Aorta (tissue), 5 donors: ENCODE measurements at regions not wholly inside any gene's neighbourhood (a gene's known extent, or its start where the extent isn't known, plus 50 kb on each side); places are given as distances from the start of the nearest gene placed in this dataset.

Experiments
- ATAC-seq: fragments of 200-7000 bp; cut with Tn5 transposase; one replicate; pipeline ENCODE4 v1.9.1; 2022; ENCODE audit warnings: moderate library complexity; ENCODE audit not compliant: low FRiP score
- DNase-seq, 2 donors: peaks; one replicate each; pipeline ENCODE4 v3.0.0-alpha.2; 2020
- H3K27ac ChIP-seq, 2 donors: one replicate each; pipeline ENCODE4 v1.5.1; 2013; ENCODE audit warnings: low read length in 2 of 2, mild to moderate bottlenecking in 2 of 2, moderate library complexity in 2 of 2, control low read depth in 1 of 2, inconsistent platforms in 1 of 2, low read depth in 1 of 2
- H3K27me3 ChIP-seq, 2 donors: one replicate each; pipeline ENCODE4 v1.6.1; 2013; ENCODE audit warnings: control low read depth in 1 of 2, low read length in 1 of 2, mild to moderate bottlenecking in 1 of 2, moderate library complexity in 1 of 2; ENCODE audit not compliant: insufficient read depth in 2 of 2, control insufficient read depth in 1 of 2
- H3K36me3 ChIP-seq, 2 donors: one replicate each; pipeline ENCODE4 v1.6.1; 2013; ENCODE audit warnings: control low read depth in 1 of 2, low read length in 1 of 2, mild to moderate bottlenecking in 1 of 2; ENCODE audit not compliant: insufficient read depth in 2 of 2, control insufficient read depth in 1 of 2
- H3K4me1 ChIP-seq, 2 donors: one replicate each; pipeline ENCODE4 v1.6.1; 2013; ENCODE audit warnings: low read length in 2 of 2, control low read depth in 1 of 2, mild to moderate bottlenecking in 1 of 2, moderate library complexity in 1 of 2; ENCODE audit not compliant: insufficient read depth in 2 of 2, control insufficient read depth in 1 of 2
- H3K4me3 ChIP-seq, 2 donors: one replicate each; pipeline ENCODE4 v1.5.1; 2013; ENCODE audit warnings: low read length in 2 of 2, control low read depth in 1 of 2, mild to moderate bottlenecking in 1 of 2
- H3K9me3 ChIP-seq: one replicate; pipeline ENCODE4 v1.6.1; 2013; ENCODE audit warnings: mild to moderate bottlenecking, low read length; ENCODE audit not compliant: control insufficient read depth
- WGBS, 2 donors: extraction: QIAGEN DNeasy Blood & Tissue Kit; methylation state at CpG; one replicate each; pipeline ENCODE4 v1.1.7; 2013; 5-methylcytosine and 5-hydroxymethylcytosine counted together
- intact Hi-C, 2 donors: fragments of 100-400 bp; cut with DNase I; formaldehyde crosslinking; loops; one replicate each; pipeline versions ENCODE4 v1.14.2 to v1.15.0; 2022
- donor health status: healthy with polysubstance abuse.
- donor health status: Bipolar disorder and iron deficiency.
- donor health status: DM: no; HTN: no; CAD: no.
- donor health status: DM: no; HTN: no; CAD: no.
- donor health status: DM: yes; HTN: yes; CAD: no.

GRCh38 chr4:16387448-16387847 is 161.2 kb upstream of the TAPT1 start:
- H3K4me3 ChIP-seq, result no peak overlapping the region
- H3K27ac ChIP-seq, result no peak overlapping the region
- no peaks in the 10 kb centered on the region for H3K4me1 ChIP-seq
- intact Hi-C loops, result no loop called here
- H3K27me3 ChIP-seq, result no peaks in the 10 kb centered on the region
- ATAC-seq, result no peak
- WGBS, 2 donors, result 62 to 75% methylated on average over 1 of the region's 1 CpG
- DNase-seq, result no peak
- H3K9me3 ChIP-seq, result no peaks in the 10 kb centered on the region
- no peaks in the 10 kb centered on the region for H3K36me3 ChIP-seq

GRCh38 chr4:16386711-16387320 is 160.5 kb upstream of the TAPT1 start:
- ATAC-seq, result no peak
- Histone ChIP-seq H3K9me3 (no peaks in the 10 kb centered on the region), H3K27ac (no peak overlapping the region), H3K36me3 (no peaks in the 10 kb centered on the region), H3K4me3 (no peak overlapping the region), H3K4me1 (no peaks in the 10 kb centered on the region), H3K27me3 (no peaks in the 10 kb centered on the region)
- DNase-seq, result no peak
- intact Hi-C loops, result no loop called here

DNA sequence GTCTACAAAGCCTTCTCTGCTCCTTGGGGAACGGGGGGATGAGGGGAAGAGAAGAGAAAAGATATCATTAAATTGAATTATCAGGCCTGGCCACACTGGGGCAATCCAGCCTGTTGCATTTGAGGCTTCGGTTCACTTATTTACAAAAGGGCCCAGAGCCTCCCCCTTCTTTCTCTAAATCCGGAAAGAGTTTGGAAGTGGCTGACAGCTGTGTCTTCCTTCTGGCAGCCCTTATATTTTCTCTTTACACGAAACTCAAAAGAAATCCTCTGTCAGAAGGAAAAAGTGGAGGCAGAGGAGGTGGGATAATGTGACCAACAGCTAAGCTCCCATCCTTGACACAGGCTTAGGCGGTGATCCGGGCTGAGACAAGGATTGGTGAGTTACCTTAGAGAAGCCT is 158.3 kb upstream of the TAPT1 start:
- 45 to 57% methylated on average over 6 of the region's 6 CpGs for WGBS, 2 donors
- Histone ChIP-seq H3K27ac (no peak overlapping the region), H3K36me3 (no peaks in the 10 kb centered on the region), H3K4me3 (no peak overlapping the region), H3K27me3 (no peaks in the 10 kb centered on the region), H3K9me3 (no peaks in the 10 kb centered on the region), H3K4me1 (no peaks in the 10 kb centered on the region)
- intact Hi-C loops, result no loop called here
- DNase-seq (no peak), ATAC-seq (no peak)

DNA sequence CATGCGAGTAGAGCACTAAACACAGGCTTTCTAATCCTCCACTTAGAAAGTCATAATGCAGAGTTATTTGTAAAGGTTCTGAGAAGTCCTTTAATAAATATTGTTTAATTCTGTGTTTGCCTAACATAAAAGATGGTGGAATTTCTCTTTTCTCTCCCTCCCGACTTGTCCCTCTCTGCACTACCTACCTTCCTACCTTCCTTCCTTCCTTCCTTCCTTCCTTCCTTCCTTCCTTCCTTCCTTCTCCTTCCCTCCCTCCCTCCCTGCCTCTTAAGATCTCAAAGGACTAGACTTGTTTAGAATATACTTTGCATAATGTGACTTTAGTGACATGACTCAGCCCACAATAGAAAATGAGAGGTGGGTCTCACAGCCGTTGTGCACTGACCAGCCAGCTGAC is 156.3 kb upstream of the TAPT1 start:
- WGBS, 2 donors, result 65 to 67% methylated on average over 3 of the region's 3 CpGs
- DNase-seq (no peak), ATAC-seq (no peak)
- Histone ChIP-seq H3K27ac (no peak overlapping the region), H3K9me3 (no peaks in the 10 kb centered on the region), H3K4me3 (no peak overlapping the region), H3K4me1 (no peaks in the 10 kb centered on the region), H3K36me3 (no peaks in the 10 kb centered on the region), H3K27me3 (no peaks in the 10 kb centered on the region)
- intact Hi-C loops, result no loop called here

GRCh38 chr4:16377887-16378286 is 151.6 kb upstream of the TAPT1 start:
- intact Hi-C loops, result no loop called here
- no peak for ATAC-seq
- WGBS, 2 donors, result 75 to 76% methylated on average over 5 of the region's 5 CpGs
- no peak for DNase-seq
- Histone ChIP-seq H3K36me3 (no peaks in the 10 kb centered on the region), H3K4me3 (no peak overlapping the region), H3K27ac (no peak overlapping the region), H3K4me1 (no peaks in the 10 kb centered on the region), H3K27me3 (no peaks in the 10 kb centered on the region), H3K9me3 (no peaks in the 10 kb centered on the region)

DNA sequence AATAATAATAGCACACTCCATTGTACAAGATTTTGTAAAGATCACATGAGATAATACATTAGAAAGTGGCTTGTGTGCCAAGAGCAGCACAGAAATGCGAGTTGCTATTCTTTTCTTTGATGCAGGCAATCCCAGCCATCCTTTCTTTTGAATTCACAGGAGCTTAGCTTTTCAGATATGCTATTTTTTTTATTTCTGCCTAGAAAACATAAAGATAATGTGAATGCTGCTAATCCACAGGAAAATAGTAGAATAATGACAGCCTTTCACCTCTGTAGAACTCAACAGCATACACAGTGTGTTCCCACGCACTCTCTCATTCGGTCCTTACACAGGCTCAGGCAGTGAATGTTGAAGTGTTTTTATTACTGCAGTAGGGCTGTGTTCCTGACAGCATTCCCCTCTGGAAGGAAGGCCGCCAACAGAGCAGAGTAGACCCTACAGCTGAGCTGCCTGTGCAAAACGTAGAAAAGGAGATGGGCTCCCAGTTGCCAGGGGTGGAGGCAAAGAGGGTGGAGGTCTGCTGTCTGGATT is 138.8 kb upstream of the TAPT1 start:
- Histone ChIP-seq H3K4me1 (no peaks in the 10 kb centered on the region), H3K4me3 (no peak overlapping the region), H3K27ac (no peak overlapping the region), H3K27me3 (no peaks in the 10 kb centered on the region), H3K36me3 (no peaks in the 10 kb centered on the region), H3K9me3 (no peaks in the 10 kb centered on the region)
- no peak for DNase-seq
- ATAC-seq, result no peak
- 13 to 17% methylated on average over 5 of the region's 5 CpGs for WGBS, 2 donors
- intact Hi-C loops, result no loop called here

DNA sequence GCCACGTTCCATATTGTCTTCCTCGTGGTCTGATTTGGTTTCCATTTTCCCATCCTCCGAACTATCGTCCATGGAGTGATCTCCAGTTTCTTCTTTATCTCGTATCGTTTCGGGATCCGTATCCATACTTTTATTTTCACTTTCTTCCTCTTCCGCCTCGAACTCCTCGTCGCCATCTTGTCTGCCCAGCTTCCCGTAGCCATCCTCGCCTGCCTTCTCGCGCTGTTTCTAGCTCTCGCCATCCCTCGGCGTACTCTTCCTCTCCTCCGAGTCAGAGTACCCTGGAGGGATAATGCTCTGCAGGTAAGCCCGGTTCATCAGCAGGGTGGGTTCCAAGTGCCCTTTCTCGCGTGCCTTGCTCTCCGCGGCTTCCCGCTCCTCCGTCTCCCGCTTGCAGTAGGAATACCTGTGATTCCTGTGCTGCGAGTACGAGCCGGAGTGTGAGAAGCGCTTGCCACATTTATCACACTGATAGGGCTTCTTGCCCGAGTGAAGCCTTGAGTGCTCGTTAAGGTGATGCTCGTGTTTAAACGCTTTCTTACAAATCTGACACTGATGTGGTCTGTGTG is 134.5 kb upstream of the TAPT1 start:
- no peak for ATAC-seq
- no peak overlapping the region for H3K4me3 ChIP-seq
- 93% methylated on average over 36 of the region's 36 CpGs for WGBS, 2 donors

GRCh38 chr4:16353165-16353564 is 126.9 kb upstream of the TAPT1 start:
- WGBS, 2 donors, result 60 to 72% methylated on average over 5 of the region's 5 CpGs
- Histone ChIP-seq H3K9me3 (peaks cover 3% of the 10 kb centered on the region), H3K27ac (no peak overlapping the region), H3K4me1 (no peaks in the 10 kb centered on the region), H3K4me3 (no peak overlapping the region), H3K27me3 (no peaks in the 10 kb centered on the region), H3K36me3 (no peaks in the 10 kb centered on the region)
- ATAC-seq (no peak), DNase-seq (no peak)
- intact Hi-C loops, result no loop called here

More for the DNA sequence above, 134.5 kb upstream of the TAPT1 start:
- Histone ChIP-seq H3K9me3 (no peaks in the 10 kb centered on the region), H3K27ac (no peak overlapping the region), H3K27me3 (no peaks in the 10 kb centered on the region), H3K36me3 (no peaks in the 10 kb centered on the region), H3K4me1 (no peaks in the 10 kb centered on the region)
- intact Hi-C loops, result no loop called here
- DNase-seq, result no peak

- no peak for DNase-seq
- peaks cover 0 to 2% of the 10 kb centered on the region in 2 donors for H3K36me3 ChIP-seq
- no peaks in the 10 kb centered on the region for H3K4me1 ChIP-seq
- 58 to 60% methylated on average over 8 of the region's 8 CpGs for WGBS, 2 donors
- H3K9me3 ChIP-seq, result peaks cover 3% of the 10 kb centered on the region
- ATAC-seq, result no peak
- no peak overlapping the region for H3K27ac ChIP-seq
- intact Hi-C loops, result no loop called here
- H3K4me3 ChIP-seq, result no peak overlapping the region
- H3K27me3 ChIP-seq, result no peaks in the 10 kb centered on the region
Observed at GRCh38 chr4:16351161-16351560, 124.9 kb upstream of the TAPT1 start.
